ENCODE measurements at regions not wholly inside any gene's neighbourhood (a gene's known extent, or its start where the extent isn't known, plus 50 kb on each side); places are given as distances from the start of the nearest gene placed in this dataset.
A peak's percentile ranks its signal among the peaks of the same experiment; 100 is the strongest.

DNA sequence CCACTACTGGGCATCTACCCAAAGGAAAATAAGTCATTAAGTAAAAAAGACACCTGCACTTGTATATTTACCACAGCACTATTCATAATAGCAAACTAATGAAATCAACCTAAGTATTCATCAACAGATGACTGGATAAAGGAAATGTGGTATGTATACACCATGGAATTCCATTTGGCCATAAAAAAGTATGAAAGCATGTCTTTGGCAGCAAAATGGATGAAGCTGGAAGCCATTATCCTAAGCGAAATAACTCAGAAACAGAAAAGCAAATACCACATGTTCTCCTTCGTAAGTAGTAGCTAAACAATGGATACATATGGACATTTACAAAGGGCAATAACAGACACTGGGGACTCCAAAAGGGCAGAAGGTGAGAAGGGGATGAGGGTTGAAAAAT lies 485.7 kb upstream of the BRINP3 start:
- no TSS peak for BruUV-seq (replicated peaks)
- H3K36me3 ChIP-seq (ENCODE audit: control insufficient read depth, insufficient read depth, low read length) = no peaks in the 10 kb centered on the region
- H3K9me3 ChIP-seq (ENCODE audit: control insufficient read depth, insufficient read depth, low read length) = no peaks in the 10 kb centered on the region
- H2AK9ac ChIP-seq (replicated peaks; ENCODE audit: low read depth, low read length, poor library complexity) = no peak overlapping the region
- no peaks in the 10 kb centered on the region for H3K27me3 ChIP-seq (ENCODE audit: control insufficient read depth, insufficient read depth, low read length)
- no CpG with 5 or more reads among the region's 2 CpGs for WGBS, 2 experiments (ENCODE audit: extremely low coverage in 2 of 2, insufficient read length in 1 of 2)
- peak; percentile 4 for DNase-seq
- no peak overlapping the region for H3K4ac ChIP-seq (ENCODE audit: low read depth, low read length)
- no peak overlapping the region for H3K18ac ChIP-seq (ENCODE audit: low read depth, low read length)
- H4K91ac ChIP-seq (ENCODE audit: insufficient read depth, low read depth, low read length) = no peak overlapping the region
- dilution Hi-C loops (cut with HindIII; ENCODE audit: low sequenced_read_pairs, unreplicated experiment) = no loop called here
- no peak overlapping the region for H3K4me2 ChIP-seq (ENCODE audit: low read depth, low read length)
- H3K27ac ChIP-seq (ENCODE audit: insufficient read depth, low read length) = no peak overlapping the region
- TF ChIP-seq MXI1 (IDR thresholded peaks at IDR 0.05; ENCODE audit: borderline replicate concordance, low read depth, low read length) = no peak
- TF ChIP-seq, protein P1, sequence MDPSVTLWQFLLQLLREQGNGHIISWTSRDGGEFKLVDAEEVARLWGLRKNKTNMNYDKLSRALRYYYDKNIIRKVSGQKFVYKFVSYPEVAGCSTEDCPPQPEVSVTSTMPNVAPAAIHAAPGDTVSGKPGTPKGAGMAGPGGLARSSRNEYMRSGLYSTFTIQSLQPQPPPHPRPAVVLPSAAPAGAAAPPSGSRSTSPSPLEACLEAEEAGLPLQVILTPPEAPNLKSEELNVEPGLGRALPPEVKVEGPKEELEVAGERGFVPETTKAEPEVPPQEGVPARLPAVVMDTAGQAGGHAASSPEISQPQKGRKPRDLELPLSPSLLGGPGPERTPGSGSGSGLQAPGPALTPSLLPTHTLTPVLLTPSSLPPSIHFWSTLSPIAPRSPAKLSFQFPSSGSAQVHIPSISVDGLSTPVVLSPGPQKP (IDR thresholded peaks at IDR 0.05; ENCODE audit: borderline replicate concordance, low read depth, low read length) = no peak
- TF ChIP-seq, protein P2, sequence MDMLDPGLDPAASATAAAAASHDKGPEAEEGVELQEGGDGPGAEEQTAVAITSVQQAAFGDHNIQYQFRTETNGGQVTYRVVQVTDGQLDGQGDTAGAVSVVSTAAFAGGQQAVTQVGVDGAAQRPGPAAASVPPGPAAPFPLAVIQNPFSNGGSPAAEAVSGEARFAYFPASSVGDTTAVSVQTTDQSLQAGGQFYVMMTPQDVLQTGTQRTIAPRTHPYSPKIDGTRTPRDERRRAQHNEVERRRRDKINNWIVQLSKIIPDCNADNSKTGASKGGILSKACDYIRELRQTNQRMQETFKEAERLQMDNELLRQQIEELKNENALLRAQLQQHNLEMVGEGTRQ (IDR thresholded peaks at IDR 0.05; ENCODE audit: low read depth, low read length) = no peak
- TF ChIP-seq SMC3 (IDR thresholded peaks at IDR 0.05; ENCODE audit: low read depth, low read length) = no peak
- TF ChIP-seq, protein P3, sequence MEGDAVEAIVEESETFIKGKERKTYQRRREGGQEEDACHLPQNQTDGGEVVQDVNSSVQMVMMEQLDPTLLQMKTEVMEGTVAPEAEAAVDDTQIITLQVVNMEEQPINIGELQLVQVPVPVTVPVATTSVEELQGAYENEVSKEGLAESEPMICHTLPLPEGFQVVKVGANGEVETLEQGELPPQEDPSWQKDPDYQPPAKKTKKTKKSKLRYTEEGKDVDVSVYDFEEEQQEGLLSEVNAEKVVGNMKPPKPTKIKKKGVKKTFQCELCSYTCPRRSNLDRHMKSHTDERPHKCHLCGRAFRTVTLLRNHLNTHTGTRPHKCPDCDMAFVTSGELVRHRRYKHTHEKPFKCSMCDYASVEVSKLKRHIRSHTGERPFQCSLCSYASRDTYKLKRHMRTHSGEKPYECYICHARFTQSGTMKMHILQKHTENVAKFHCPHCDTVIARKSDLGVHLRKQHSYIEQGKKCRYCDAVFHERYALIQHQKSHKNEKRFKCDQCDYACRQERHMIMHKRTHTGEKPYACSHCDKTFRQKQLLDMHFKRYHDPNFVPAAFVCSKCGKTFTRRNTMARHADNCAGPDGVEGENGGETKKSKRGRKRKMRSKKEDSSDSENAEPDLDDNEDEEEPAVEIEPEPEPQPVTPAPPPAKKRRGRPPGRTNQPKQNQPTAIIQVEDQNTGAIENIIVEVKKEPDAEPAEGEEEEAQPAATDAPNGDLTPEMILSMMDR (conservative IDR thresholded peaks at IDR 0.05; ENCODE audit: low read depth, low read length) = no peak
- TF ChIP-seq POLR2A (IDR thresholded peaks at IDR 0.05; ENCODE audit: low read depth, low read length) = no peak
- TF ChIP-seq BHLHE40 (IDR thresholded peaks at IDR 0.05; ENCODE audit: low read depth, low read length) = no peak
- no peak for TF ChIP-seq FOS (IDR thresholded peaks at IDR 0.05; ENCODE audit: low read depth, low read length)
- no peak for TF ChIP-seq MAFK (IDR thresholded peaks at IDR 0.05; ENCODE audit: low read depth, low read length)
- TF ChIP-seq CHD1 (IDR thresholded peaks at IDR 0.05; ENCODE audit: low read depth, low read length) = no peak
- TF ChIP-seq CEBPB (IDR thresholded peaks at IDR 0.05; ENCODE audit: low read depth, low read length) = no peak
- TF ChIP-seq RAD21 (IDR thresholded peaks at IDR 0.05; ENCODE audit: low read length) = no peak
- TF ChIP-seq MAZ (IDR thresholded peaks at IDR 0.05; ENCODE audit: borderline replicate concordance, low read depth, low read length) = no peak
- no peak for TF ChIP-seq NFE2L2 (IDR thresholded peaks at IDR 0.05; ENCODE audit: low read depth, low read length)
- no peak for TF ChIP-seq RCOR1 (IDR thresholded peaks at IDR 0.05; ENCODE audit: insufficient replicate concordance, low read length)
- TF ChIP-seq RFX5 (IDR thresholded peaks at IDR 0.05; ENCODE audit: low read depth, low read length) = no peak
- H3K4me3 ChIP-seq (ENCODE audit: insufficient read depth, low read depth, low read length) = no peak overlapping the region
- no peak overlapping the region for H4K5ac ChIP-seq (ENCODE audit: low read depth, low read length)
- no peaks in the 10 kb centered on the region for H3K9me1 ChIP-seq (ENCODE audit: insufficient read depth, low read length)
- in situ Hi-C loops (cut with MboI; ENCODE audit: low sequenced_read_pairs) = loop anchor here (25.0 kb wide), 1 partner anchor 1349 kb away; the partner anchor contains the start of gene RGS21
- H2BK20ac ChIP-seq (ENCODE audit: low read depth, low read length) = no peak overlapping the region
- intact Hi-C loops (cut with micrococcal nuclease) = no loop called here
- no peak for ATAC-seq (ENCODE audit: low read depth)
- no peak overlapping the region for H2AK5ac ChIP-seq (ENCODE audit: low read depth, low read length)
- no peak overlapping the region for H3K56ac ChIP-seq (ENCODE audit: extremely low read depth, insufficient read depth, low read length)
- H2BK15ac ChIP-seq (ENCODE audit: low read depth, low read length) = no peak overlapping the region
- H2BK5ac ChIP-seq (ENCODE audit: low read depth, low read length, poor library complexity, severe bottlenecking) = no peak overlapping the region
- no peaks in the 10 kb centered on the region for H3K79me1 ChIP-seq (ENCODE audit: low read depth in 1 of 2, low read length in 2 of 2)
- no peak overlapping the region for H3K9ac ChIP-seq (ENCODE audit: low read depth, low read length)
- CTCF ChIA-PET = interaction anchor here (0.6 kb wide), 1 partner anchor 35 kb away, joined by 3 read pairs; no protein-coding TSS in a partner anchor
- H3K23ac ChIP-seq (ENCODE audit: low read depth, low read length) = no peak overlapping the region
- no peak overlapping the region for H3K14ac ChIP-seq (replicated peaks; ENCODE audit: low read depth, low read length)
- H3K4me1 ChIP-seq (ENCODE audit: control insufficient read depth, insufficient read depth, low read length) = no peaks in the 10 kb centered on the region
- no peak overlapping the region for H2BK120ac ChIP-seq (ENCODE audit: low read depth, low read length)
- no peaks in the 10 kb centered on the region for H4K20me1 ChIP-seq (ENCODE audit: insufficient read depth, low read length)
- POLR2A ChIA-PET (ENCODE audit: unreplicated experiment) = no interaction called here
- no peak overlapping the region for H2AFZ ChIP-seq (replicated peaks; ENCODE audit: low read length, poor library complexity)
- H4K8ac ChIP-seq (ENCODE audit: low read depth in 2 of 2, low read length in 2 of 2) = no peak overlapping the region

Data from IMR-90 (cell line).